ENCODE measurements at regions not wholly inside any gene's neighbourhood (a gene's known extent, or its start where the extent isn't known, plus 50 kb on each side); places are given as distances from the start of the nearest gene placed in this dataset.

DNA sequence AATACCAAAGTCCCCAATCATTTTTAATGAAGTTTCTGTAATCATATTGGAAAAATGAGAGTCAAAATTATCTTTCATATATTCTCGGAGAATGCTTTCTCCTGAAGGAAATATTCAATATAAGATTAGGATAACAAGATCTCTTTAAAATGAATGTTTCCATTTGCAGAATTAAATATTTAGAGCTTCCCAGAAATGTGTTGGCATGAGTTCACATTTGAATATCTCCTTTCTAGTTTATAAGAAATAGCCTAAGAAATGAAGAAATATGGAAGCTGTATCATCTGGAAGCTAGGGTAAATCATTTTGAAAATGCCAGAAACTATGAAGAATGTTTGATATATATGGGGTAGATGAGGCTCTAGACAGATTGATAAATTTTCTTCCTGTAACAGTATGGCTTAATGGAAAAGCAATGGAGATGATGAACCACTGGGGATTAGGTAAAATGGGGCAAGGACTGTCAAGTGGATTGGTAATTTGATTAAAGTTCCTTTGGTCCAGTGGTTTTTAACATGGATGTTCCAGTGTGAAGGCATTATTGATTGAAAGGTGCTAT lies 184.6 kb upstream of the ZNF804A start:
- TF ChIP-seq, protein P1, sequence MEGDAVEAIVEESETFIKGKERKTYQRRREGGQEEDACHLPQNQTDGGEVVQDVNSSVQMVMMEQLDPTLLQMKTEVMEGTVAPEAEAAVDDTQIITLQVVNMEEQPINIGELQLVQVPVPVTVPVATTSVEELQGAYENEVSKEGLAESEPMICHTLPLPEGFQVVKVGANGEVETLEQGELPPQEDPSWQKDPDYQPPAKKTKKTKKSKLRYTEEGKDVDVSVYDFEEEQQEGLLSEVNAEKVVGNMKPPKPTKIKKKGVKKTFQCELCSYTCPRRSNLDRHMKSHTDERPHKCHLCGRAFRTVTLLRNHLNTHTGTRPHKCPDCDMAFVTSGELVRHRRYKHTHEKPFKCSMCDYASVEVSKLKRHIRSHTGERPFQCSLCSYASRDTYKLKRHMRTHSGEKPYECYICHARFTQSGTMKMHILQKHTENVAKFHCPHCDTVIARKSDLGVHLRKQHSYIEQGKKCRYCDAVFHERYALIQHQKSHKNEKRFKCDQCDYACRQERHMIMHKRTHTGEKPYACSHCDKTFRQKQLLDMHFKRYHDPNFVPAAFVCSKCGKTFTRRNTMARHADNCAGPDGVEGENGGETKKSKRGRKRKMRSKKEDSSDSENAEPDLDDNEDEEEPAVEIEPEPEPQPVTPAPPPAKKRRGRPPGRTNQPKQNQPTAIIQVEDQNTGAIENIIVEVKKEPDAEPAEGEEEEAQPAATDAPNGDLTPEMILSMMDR (IDR thresholded peaks at IDR 0.05): no peak
- TF ChIP-seq POLR2A (IDR thresholded peaks at IDR 0.05) (no peak), POLR2AphosphoS5 (IDR thresholded peaks at IDR 0.05) (no peak)
